ENCODE measurements at regions not wholly inside any gene's neighbourhood (a gene's known extent, or its start where the extent isn't known, plus 50 kb on each side); places are given as distances from the start of the nearest gene placed in this dataset.

- DNase-seq: no peak
Measured at GRCh38 chr10:1966712-1967376, 229.5 kb upstream of the ADARB2 start.

DNA sequence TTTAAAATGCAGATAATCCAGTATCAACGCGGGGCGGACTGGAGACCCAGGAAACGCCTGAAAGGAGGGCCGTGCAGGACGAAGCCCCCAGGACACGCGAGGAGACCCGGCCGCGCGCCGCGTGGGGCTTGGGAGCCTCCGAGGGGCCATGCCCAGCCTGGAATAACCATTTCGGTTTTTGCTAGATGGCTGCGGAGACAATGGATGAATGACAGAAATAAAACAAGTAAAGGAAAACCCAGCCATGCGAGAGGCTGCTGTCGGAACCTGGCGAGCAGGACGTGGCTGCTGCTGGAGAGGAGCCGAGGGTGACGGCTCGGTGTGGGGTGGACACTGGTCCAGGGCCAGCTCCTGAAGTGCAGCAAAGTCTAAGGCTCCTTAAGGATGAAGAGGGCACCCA lies 227.2 kb upstream of the ADARB2 start:
- no peak for DNase-seq

GRCh38 chr10:1963341-1963740 lies 226.0 kb upstream of the ADARB2 start:
- no peak for DNase-seq

DNA sequence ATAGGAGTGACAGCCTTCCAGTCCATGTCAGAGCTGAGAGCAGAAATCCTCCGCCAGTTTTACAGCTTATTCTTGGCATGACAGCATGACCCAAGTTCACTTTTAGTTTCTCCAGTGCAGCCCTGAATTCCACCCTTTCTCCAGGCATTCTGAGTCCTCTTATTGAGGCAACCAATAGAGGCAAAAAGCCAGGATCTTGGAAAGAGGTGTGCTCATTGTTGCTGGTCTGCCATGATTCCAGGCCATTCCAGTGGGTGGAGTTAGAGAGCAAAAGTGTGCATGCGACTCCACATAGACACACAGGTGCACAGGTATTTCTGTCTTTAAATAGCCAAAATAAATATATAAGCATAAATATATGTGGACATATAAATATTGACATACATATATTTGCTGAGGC lies 224.7 kb upstream of the ADARB2 start:
- no peak for DNase-seq

DNA sequence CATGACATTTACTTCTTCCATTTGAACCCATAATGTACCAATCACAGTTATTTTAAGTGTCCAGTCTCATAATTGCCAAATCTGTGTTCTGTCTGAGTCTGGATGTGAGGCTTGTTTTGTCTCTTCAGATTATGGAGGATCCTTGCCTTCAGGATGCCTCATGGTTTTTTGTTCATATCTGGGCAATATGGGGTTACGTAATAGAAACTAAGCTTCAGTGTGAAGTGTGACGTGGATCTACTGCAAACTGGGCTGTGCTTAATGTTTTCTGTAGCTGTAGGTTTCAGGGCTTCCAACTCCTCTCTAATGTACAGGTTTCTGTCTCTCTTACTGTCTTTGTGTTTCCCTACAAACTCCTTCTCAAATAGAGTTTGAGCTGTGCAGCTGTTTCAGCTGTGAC lies 223.7 kb upstream of the ADARB2 start:
- no peak for DNase-seq

DNA sequence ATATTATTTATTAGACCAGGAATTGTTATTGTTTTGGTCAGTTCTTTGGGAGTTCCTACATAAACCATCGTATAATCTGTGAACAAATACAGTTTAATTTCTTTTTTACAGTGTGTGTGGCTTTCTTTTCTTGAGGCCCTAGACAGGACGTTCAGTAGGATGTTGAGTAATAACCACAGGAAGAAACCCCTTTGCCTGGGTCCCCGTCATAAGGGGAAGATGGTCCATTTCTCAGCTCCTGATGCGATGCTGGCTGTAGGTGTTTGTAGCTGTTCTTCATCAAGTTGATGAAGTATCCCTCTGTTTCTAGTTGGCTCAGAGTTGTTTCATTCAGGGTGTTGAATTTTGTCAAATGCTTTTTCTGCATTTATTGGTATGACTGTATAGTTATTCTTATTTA lies 219.7 kb upstream of the ADARB2 start:
- DNase-seq: no peak

DNA sequence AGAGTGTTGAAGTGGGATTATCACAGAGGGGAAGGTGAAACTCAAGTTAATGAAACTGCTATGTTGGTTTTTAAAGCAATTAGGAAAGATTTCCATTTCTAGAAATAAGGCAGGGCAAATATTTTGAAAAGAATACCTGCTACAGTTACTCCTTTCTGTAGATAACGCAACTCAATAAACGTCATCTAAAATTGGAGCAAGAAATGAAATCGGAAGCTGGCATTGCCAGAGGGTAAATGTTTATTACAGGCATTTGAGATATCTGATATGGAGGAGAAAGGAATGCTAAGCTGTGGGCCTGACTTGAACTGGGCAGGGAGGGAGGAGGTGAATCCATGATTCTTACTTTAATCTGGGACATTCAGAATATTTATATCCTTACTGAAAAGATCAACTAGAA lies 217.0 kb upstream of the ADARB2 start:
- no peak for DNase-seq

DNA sequence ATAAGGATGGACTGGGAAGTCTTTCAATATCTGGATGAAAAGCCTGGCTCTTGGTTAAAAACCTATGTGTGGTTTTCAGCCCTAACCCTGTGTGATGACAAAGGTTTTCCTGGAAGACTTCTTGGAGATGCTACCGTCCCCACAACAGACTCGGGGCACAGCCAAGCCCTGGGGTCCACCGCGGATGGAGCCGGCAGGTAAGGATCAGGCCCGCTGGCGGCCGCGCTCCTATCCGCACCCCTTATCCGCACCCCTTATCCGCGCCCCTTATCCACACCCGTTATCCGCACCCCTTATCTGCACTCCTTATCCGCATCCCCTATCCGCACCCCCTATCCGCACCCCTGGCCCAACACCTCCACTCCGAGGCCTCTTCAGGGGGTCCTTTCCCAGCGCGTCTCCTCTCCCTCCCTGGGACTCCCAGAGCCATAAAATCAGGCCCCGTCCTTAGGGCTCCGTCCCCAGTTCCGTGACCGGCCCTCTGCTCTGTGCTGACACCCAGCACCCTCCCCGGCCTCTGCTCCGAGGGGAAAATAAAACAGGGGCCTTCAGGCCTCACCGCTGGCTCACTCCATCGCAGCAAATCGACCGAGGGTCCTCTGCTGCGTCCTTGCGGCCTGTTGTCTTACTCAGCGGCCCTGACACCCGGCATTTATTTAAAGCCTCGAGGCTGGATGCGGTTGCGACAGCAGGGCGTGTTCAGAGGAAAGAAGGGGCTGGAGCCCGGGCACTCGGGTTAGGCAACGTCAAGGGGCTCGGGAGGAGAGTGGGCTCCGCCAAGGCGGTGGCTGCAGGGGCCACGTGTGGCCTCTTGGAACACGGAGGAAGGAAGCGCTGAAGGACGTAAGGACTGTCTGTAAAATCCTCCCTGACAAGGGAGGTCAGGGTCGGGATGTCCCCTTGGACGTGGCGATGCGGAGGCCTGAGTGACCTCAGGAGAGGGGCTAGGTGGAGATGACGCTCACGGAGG lies 215.1 kb upstream of the ADARB2 start:
- DNase-seq: no peak

GRCh38 chr10:1950803-1951495 lies 213.6 kb upstream of the ADARB2 start:
- no peak for DNase-seq

- DNase-seq: no peak
Measured at GRCh38 chr10:1947464-1948003, 210.2 kb upstream of the ADARB2 start.

- DNase-seq: no peak
Measured at GRCh38 chr10:1944487-1944886, 207.2 kb upstream of the ADARB2 start.

GRCh38 chr10:1942478-1942877 lies 205.2 kb upstream of the ADARB2 start:
- DNase-seq: no peak

DNA sequence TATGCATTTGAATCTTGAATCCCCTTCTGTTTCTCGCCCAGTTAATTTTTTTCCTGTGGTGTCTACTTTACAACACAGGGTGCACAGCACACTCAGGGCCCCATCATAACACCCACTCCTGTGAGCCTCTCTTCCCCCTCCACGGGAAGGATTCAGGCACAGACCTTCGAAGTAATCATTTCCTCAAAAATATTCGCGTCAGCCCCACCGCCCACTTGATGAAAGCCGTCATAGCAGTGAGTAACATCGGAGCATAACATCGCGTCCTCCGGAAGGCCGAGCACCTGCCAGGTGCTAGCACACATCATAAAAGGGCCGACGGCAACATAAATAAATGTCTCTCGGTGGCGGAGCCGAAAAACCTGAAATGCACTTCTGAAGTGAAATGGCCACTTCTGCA lies 201.7 kb upstream of the ADARB2 start:
- no peak for DNase-seq

- no peak for DNase-seq
Measured at GRCh38 chr10:1938317-1938716, 201.0 kb upstream of the ADARB2 start.

DNA sequence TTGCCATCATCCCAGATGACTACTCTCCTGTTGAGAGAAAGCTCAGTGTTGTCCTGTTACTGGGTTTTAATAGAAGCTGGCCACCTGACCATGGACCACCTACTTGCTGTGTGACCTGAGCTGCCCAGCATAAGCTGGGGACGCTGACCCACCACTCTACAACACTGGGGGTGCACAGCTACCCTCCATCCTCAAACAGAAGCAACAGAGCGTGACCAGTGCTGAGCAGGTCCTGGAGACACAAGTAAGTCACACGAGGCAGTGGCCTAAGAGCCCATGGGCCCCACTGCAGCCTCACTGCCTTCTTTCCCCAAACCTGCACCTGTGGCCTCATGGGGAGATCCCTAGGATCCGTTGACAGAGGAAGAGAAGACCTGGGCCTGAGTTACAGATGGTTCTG lies 198.6 kb upstream of the ADARB2 start:
- no peak for DNase-seq

DNA sequence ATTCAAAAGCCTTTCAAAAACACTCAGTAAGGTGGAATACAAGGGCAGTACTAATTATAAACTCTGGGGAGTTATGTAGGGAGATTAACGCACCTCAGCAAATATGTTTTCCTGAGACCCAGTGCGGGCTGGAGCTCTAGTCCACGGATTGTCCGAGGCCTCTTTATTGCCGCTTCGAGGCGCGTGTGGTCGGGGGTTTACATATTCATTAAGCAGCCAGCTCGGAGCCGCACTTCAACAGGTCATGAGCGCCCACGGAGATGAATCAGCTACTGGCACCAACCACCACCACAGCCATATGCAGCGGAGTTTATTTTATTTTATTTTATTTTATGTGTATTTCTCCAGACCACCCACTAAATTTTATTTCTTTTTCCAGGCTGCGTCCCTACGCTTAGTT lies 195.9 kb upstream of the ADARB2 start:
- DNase-seq: no peak

GRCh38 chr10:1932692-1933094 lies 195.4 kb upstream of the ADARB2 start:
- no peak for DNase-seq

- no peak for DNase-seq
Measured at GRCh38 chr10:1928606-1929005, 191.3 kb upstream of the ADARB2 start.

DNA sequence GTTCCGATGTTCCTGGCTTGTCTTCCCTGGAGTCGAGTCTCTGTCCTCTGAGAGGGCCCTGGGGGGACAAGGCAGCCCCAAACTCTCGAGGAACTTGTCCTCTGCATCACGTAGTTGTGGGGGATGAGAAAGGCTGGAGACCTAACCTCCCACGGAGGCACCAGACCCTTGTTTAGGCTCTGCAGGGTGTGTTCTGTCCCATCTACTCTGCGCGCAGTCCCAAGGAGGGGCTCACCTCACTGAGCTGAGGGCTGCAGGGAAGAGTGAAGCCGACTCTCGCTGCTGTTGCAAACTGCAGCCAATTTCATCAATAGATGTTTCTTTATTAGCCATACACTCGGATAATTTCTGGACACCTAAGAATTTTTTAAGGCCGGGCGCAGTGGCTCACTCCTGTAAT lies 186.7 kb upstream of the ADARB2 start:
- no peak for DNase-seq

DNA sequence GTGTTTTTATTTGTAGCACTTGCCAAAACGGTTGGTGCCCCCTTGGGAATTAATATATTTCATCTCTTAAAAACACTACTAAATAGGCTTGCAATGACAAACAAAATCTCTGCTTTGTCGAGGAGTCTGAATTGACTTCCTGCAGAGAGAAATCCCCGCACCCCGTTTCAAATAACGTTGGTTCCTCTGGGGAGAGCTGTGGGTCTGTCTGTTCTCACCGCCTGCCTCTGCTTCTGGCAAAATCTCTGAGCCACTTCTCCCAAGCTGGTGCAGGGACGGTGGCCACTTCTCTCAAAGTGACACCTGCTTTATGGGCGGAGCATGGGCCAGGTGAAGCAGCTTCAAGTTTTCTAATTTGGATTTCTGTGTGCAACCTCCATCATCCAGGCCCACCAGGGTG lies 186.3 kb upstream of the ADARB2 start:
- no peak for DNase-seq

- no peak for DNase-seq
Measured at GRCh38 chr10:1920941-1921340, 183.6 kb upstream of the ADARB2 start.

DNA sequence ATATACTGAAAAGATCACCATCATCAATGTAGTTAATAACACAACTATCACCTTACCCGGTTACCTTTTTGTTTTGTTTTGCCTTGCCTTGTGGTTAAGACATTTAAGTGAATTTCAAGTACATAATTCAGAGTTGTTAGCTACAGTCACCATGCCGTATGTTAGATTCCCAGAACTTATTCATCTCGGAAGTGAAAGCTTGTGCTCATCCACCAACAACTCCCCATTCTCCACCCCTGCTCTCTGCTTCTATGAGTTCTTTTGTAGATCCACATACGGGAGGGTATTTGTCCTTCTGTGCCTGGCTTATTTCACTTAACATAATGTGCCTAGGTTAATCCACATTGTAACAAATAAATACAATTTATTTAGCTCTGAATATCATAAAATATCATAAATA lies 182.8 kb upstream of the ADARB2 start:
- no peak for DNase-seq

- DNase-seq: no peak
Measured at GRCh38 chr10:1911771-1912170, 174.4 kb upstream of the ADARB2 start.

GRCh38 chr10:1903982-1904381 lies 166.7 kb upstream of the ADARB2 start:
- DNase-seq: no peak

All from NCI-H524 treated with DMSO at 0.1 percent for 48 hours (cell line).